NOMO-1 (cell line): ENCODE measurements at regions not wholly inside any gene's neighbourhood (a gene's known extent, or its start where the extent isn't known, plus 50 kb on each side); places are given as distances from the start of the nearest gene placed in this dataset.
"Not testable (repeated sequence)": the region's sequence is repeated elsewhere in the genome, so short reads cannot be mapped to it uniquely, and the experiment has no call there.

Experiments
- DNase-seq, 2 experiments: peaks; one replicate each; lab custom pipeline; 2025; ENCODE audit not compliant: unreplicated experiment in 2 of 2; lab: John Stamatoyannopoulos, UW

GRCh38 chr2:125324273-125324672 is 1299.2 kb downstream of the CNTNAP5 start:
- no peak for DNase-seq

GRCh38 chr2:125330133-125330532 is 1305.0 kb downstream of the CNTNAP5 start:
- no peak for DNase-seq

- DNase-seq, result no peak
These were observed 1314.6 kb upstream of the GYPC start for GRCh38 chr2:125341353-125341752.

GRCh38 chr2:125353542-125353941 is 1302.4 kb upstream of the GYPC start:
- DNase-seq, result not testable (repeated sequence)

- DNase-seq, result no peak
These were observed 1291.6 kb upstream of the GYPC start for GRCh38 chr2:125364192-125364983.

- DNase-seq, result no peak
These were observed 1291.0 kb upstream of the GYPC start for GRCh38 chr2:125364984-125365265.

GRCh38 chr2:125371867-125372266 is 1284.1 kb upstream of the GYPC start:
- no peak for DNase-seq

GRCh38 chr2:125373293-125373692 is 1282.7 kb upstream of the GYPC start:
- DNase-seq, result no peak

- DNase-seq, result no peak
These were observed 1269.9 kb upstream of the GYPC start for GRCh38 chr2:125386074-125386473.

GRCh38 chr2:125397535-125398251 is 1258.3 kb upstream of the GYPC start:
- no peak for DNase-seq

- DNase-seq, result no peak
These were observed 1257.0 kb upstream of the GYPC start for GRCh38 chr2:125398738-125399524.

- no peak for DNase-seq
These were observed 1250.1 kb upstream of the GYPC start for GRCh38 chr2:125405816-125406215.

- DNase-seq, result no peak
These were observed 1247.0 kb upstream of the GYPC start for GRCh38 chr2:125408874-125409538.

- DNase-seq, result no peak
These were observed 1237.5 kb upstream of the GYPC start for GRCh38 chr2:125418483-125418882.

GRCh38 chr2:125422198-125422770 is 1233.7 kb upstream of the GYPC start:
- not testable (repeated sequence) for DNase-seq

- DNase-seq, result no peak
These were observed 1231.6 kb upstream of the GYPC start for GRCh38 chr2:125424266-125424785.

GRCh38 chr2:125427721-125428315 is 1228.1 kb upstream of the GYPC start:
- DNase-seq, result no peak

- no peak for DNase-seq
These were observed 1211.9 kb upstream of the GYPC start for GRCh38 chr2:125444106-125444505.

- DNase-seq, result no peak
These were observed 1210.5 kb upstream of the GYPC start for GRCh38 chr2:125445495-125445894.

GRCh38 chr2:125450092-125450491 is 1205.9 kb upstream of the GYPC start:
- no peak for DNase-seq
